ENCODE measurements at regions not wholly inside any gene's neighbourhood (a gene's known extent, or its start where the extent isn't known, plus 50 kb on each side); places are given as distances from the start of the nearest gene placed in this dataset.

- DNase-seq: no peak
Observed at GRCh38 chr14:42014301-42014700, 407.6 kb downstream of the LRFN5 start.

- DNase-seq: no peak
Observed at GRCh38 chr14:42013559-42013958, 406.9 kb downstream of the LRFN5 start.

- no peak for DNase-seq
Observed at GRCh38 chr14:42013153-42013552, 406.5 kb downstream of the LRFN5 start.

- DNase-seq: no peak
Observed at GRCh38 chr14:42011221-42011620, 404.5 kb downstream of the LRFN5 start.

GRCh38 chr14:42004321-42004720 lies 397.6 kb downstream of the LRFN5 start:
- DNase-seq: no peak

- DNase-seq: no peak
Observed at GRCh38 chr14:42002141-42002540, 395.5 kb downstream of the LRFN5 start.

GRCh38 chr14:42001431-42001830 lies 394.8 kb downstream of the LRFN5 start:
- DNase-seq: no peak

- no peak for DNase-seq
Observed at GRCh38 chr14:42000450-42000849, 393.8 kb downstream of the LRFN5 start.

GRCh38 chr14:41993687-41994086 lies 387.0 kb downstream of the LRFN5 start:
- DNase-seq: no peak

GRCh38 chr14:41986700-41987099 lies 380.0 kb downstream of the LRFN5 start:
- DNase-seq: no peak

GRCh38 chr14:41986083-41986645 lies 379.5 kb downstream of the LRFN5 start:
- DNase-seq: peak; percentile 13

- no peak for DNase-seq
Observed at GRCh38 chr14:41973178-41973577, 366.5 kb downstream of the LRFN5 start.

GRCh38 chr14:41972531-41972930 lies 365.9 kb downstream of the LRFN5 start:
- DNase-seq: no peak

- no peak for DNase-seq
Observed at GRCh38 chr14:41960281-41960680, 353.6 kb downstream of the LRFN5 start.

GRCh38 chr14:41957459-41957858 lies 350.8 kb downstream of the LRFN5 start:
- DNase-seq: no peak
